ENCODE measurements at regions not wholly inside any gene's neighbourhood (a gene's known extent, or its start where the extent isn't known, plus 50 kb on each side); places are given as distances from the start of the nearest gene placed in this dataset.
A peak's percentile ranks its signal among the peaks of the same experiment; 100 is the strongest.

- no peak for DNase-seq
- Histone ChIP-seq H3K9me3 (no peaks in the 10 kb centered on the region), H3K4me3 (no peak overlapping the region), H3K4me1 (peaks cover 0 to 20% (median 16%) of the 10 kb centered on the region in 4 donors), H3K27me3 (no peaks in the 10 kb centered on the region), H3K36me3 (no peaks in the 10 kb centered on the region), H3K27ac (peak overlapping the region in 3 of 4 donors; percentile 56 to 65 (median 57))
- TF ChIP-seq POLR2A (IDR thresholded peaks at IDR 0.05) (no peak), POLR2AphosphoS5 (IDR thresholded peaks at IDR 0.05) (peak; percentile 26 to 61 (median 58)), CTCF (IDR thresholded peaks at IDR 0.05) (no peak), EP300 (IDR thresholded peaks at IDR 0.05) (peak; percentile 10 to 49 (median 31))
- 78 to 85% methylated on average over 7 of the region's 7 CpGs for WGBS, 2 donors
- intact Hi-C loops (cut with DNase I) = loop anchor here (2.0 kb wide), 1 partner anchor 131 kb away; the partner anchor contains the start of gene BCAR3
Measured at GRCh38 chr1:93811326-93812065, 67.5 kb downstream of the DNTTIP2 start.

GRCh38 chr1:93810316-93810715 is 68.7 kb downstream of the DNTTIP2 start:
- H3K4me1 ChIP-seq = peaks cover 0 to 22% (median 16%) of the 10 kb centered on the region in 4 donors
- DNase-seq = no peak
- H3K9me3 ChIP-seq = no peaks in the 10 kb centered on the region
- no peaks in the 10 kb centered on the region for H3K27me3 ChIP-seq
- intact Hi-C loops (cut with DNase I) = no loop called here
- WGBS, 2 donors = 93 to 94% methylated on average over 3 of the region's 3 CpGs
- H3K27ac ChIP-seq = peak overlapping the region in 1 of 4 donors; percentile 56
- H3K36me3 ChIP-seq = no peaks in the 10 kb centered on the region
- no peak overlapping the region for H3K4me3 ChIP-seq
- TF ChIP-seq CTCF (IDR thresholded peaks at IDR 0.05) (no peak), EP300 (IDR thresholded peaks at IDR 0.05) (no peak), POLR2AphosphoS5 (IDR thresholded peaks at IDR 0.05) (no peak), POLR2A (IDR thresholded peaks at IDR 0.05) (no peak)

- no peak overlapping the region for H3K4me3 ChIP-seq
- 92 to 99% methylated on average over 2 of the region's 2 CpGs for WGBS, 2 donors
- H3K36me3 ChIP-seq = no peaks in the 10 kb centered on the region
- TF ChIP-seq POLR2AphosphoS5 (IDR thresholded peaks at IDR 0.05) = no peak
- TF ChIP-seq EP300 (IDR thresholded peaks at IDR 0.05) = no peak
- TF ChIP-seq CTCF (IDR thresholded peaks at IDR 0.05) = no peak
- no peak for TF ChIP-seq POLR2A (IDR thresholded peaks at IDR 0.05)
- no peak for DNase-seq
- no peaks in the 10 kb centered on the region for H3K9me3 ChIP-seq
- no peak overlapping the region for H3K27ac ChIP-seq
- intact Hi-C loops (cut with DNase I) = no loop called here
- no peaks in the 10 kb centered on the region for H3K27me3 ChIP-seq
- H3K4me1 ChIP-seq = peaks cover 0 to 33% (median 21%) of the 10 kb centered on the region in 4 donors
Measured at GRCh38 chr1:93808871-93809270, 70.1 kb downstream of the DNTTIP2 start.

GRCh38 chr1:93807311-93807930 is 71.6 kb downstream of the DNTTIP2 start:
- Histone ChIP-seq H3K4me1 (peaks cover 0 to 32% (median 19%) of the 10 kb centered on the region in 4 donors), H3K36me3 (no peaks in the 10 kb centered on the region), H3K27ac (no peak overlapping the region), H3K27me3 (no peaks in the 10 kb centered on the region), H3K9me3 (no peaks in the 10 kb centered on the region), H3K4me3 (no peak overlapping the region)
- intact Hi-C loops (cut with DNase I) = no loop called here
- no peak for TF ChIP-seq POLR2AphosphoS5 (IDR thresholded peaks at IDR 0.05)
- TF ChIP-seq POLR2A (IDR thresholded peaks at IDR 0.05) = no peak
- TF ChIP-seq EP300 (IDR thresholded peaks at IDR 0.05) = no peak
- TF ChIP-seq CTCF (IDR thresholded peaks at IDR 0.05) = no peak
- WGBS, 2 donors = 95 to 99% methylated on average over 2 of the region's 2 CpGs
- no peak for DNase-seq

All from sigmoid colon (tissue), 6 donors.